ENCODE measurements at regions not wholly inside any gene's neighbourhood (a gene's known extent, or its start where the extent isn't known, plus 50 kb on each side); places are given as distances from the start of the nearest gene placed in this dataset.
A peak's percentile ranks its signal among the peaks of the same experiment; 100 is the strongest.

DNA sequence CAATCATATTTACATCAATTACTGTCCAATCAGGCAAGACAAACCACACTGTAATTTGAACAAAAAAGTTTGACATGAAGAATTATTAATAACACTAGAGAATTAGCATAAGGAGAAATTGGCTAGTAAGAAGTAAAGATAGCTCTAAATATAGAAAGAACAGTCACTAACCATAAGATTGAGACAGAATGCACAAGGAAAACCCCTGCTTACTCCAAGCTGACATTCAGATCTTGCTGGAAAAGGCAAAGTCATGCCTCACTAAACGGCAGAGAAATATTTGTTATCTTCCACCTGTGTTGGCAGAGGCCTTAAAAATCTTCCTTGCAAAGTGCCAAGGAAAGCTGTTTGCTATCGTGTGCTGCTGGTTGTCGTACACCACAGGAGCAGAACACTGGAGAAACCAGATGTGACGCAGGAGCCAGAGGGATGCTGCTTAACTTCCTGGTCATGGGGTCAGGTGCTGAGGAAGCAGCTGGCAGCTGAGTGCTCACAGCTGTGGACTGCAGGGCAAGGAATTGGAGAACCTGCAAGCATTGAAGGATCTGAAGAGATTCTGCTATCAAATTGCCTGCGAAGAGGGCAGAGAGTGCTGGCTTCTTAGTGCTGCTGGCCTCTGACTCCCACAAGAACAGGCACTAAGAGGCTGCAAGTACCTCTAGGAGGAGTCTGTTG is 1323.3 kb downstream of the LRFN5 start:
- POLR2A ChIA-PET: interaction anchor here (1.1 kb wide), 1 partner anchor 17 kb away, joined by 3 read pairs; no protein-coding TSS in a partner anchor
- CTCF ChIA-PET: interaction anchor here (1.0 kb wide), 1 partner anchor 18 kb away, joined by 3 read pairs; no protein-coding TSS in a partner anchor
- DNase-seq: peak; percentile 81 to 98 (median 96)
- Histone ChIP-seq H3K27me3 (replicated peaks in 2 of 5; ENCODE audit: control insufficient read depth in 4 of 5, insufficient read depth in 5 of 5, low read length in 4 of 5) (no peaks in the 10 kb centered on the region), H3K36me3 (ENCODE audit: control insufficient read depth in 4 of 4, insufficient read depth in 4 of 4, low read length in 3 of 4) (no peaks in the 10 kb centered on the region), H3K4me1 (ENCODE audit: control extremely low read depth in 1 of 4, control insufficient read depth in 4 of 4, insufficient read depth in 4 of 4, low read length in 3 of 4) (peaks cover 0 to 14% (median 7%) of the 10 kb centered on the region in 4 experiments), H3K27ac (ENCODE audit: insufficient read depth in 1 of 2, low read depth in 1 of 2, low read length in 2 of 2, poor library complexity in 1 of 2, severe bottlenecking in 2 of 2) (no peak overlapping the region), H3K4me3 (ENCODE audit: control insufficient read depth in 1 of 7, extremely low read depth in 1 of 7, insufficient read depth in 4 of 7, low read depth in 2 of 7, low read length in 6 of 7) (peak overlapping the region in 4 of 7 experiments; percentile 23 to 60 (median 44)), H3K9me3 (ENCODE audit: control extremely low read depth in 1 of 5, control insufficient read depth in 4 of 5, insufficient read depth in 2 of 5, low read depth in 1 of 5, low read length in 4 of 5) (no peaks in the 10 kb centered on the region)
- WGBS (ENCODE audit: insufficient coverage): 6% methylated on average over 5 of the region's 5 CpGs

DNA sequence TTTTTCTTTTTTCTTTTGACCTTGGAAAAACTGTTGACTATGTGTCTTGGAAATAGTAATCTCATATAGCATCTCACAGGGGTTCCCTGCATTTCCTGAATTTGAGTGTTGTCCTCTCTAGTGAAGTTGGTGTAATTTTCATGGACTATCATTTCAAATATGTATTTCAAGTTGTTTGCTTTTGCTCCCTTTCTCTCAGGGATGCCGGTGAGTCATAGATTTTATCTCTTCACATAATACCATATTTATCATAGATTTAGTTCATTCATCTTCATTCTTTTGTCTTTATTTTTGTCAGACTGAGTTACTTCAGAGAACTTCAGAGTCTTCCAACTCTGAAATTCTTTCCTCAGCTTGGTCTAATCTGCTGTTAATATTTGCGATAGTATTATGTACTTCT is 1320.6 kb downstream of the LRFN5 start:
- H3K36me3 ChIP-seq (ENCODE audit: control insufficient read depth in 4 of 4, insufficient read depth in 4 of 4, low read length in 3 of 4): no peaks in the 10 kb centered on the region
- peaks cover 0 to 4% (median 0%) of the 10 kb centered on the region in 5 experiments for H3K9me3 ChIP-seq (ENCODE audit: control extremely low read depth in 1 of 5, control insufficient read depth in 4 of 5, insufficient read depth in 2 of 5, low read depth in 1 of 5, low read length in 4 of 5)
- H3K27ac ChIP-seq (ENCODE audit: insufficient read depth in 1 of 2, low read depth in 1 of 2, low read length in 2 of 2, poor library complexity in 1 of 2, severe bottlenecking in 2 of 2): no peak overlapping the region
- ChIA-PET POLR2A (no interaction called here), CTCF (no interaction called here)
- no CpG with 5 or more reads among the region's 2 CpGs for WGBS (ENCODE audit: insufficient coverage)
- H3K4me3 ChIP-seq (ENCODE audit: control insufficient read depth in 1 of 7, extremely low read depth in 1 of 7, insufficient read depth in 4 of 7, low read depth in 2 of 7, low read length in 6 of 7): no peak overlapping the region
- peaks cover 0 to 14% (median 7%) of the 10 kb centered on the region in 4 experiments for H3K4me1 ChIP-seq (ENCODE audit: control extremely low read depth in 1 of 4, control insufficient read depth in 4 of 4, insufficient read depth in 4 of 4, low read length in 3 of 4)
- DNase-seq: peak in 1 of 3 donors; percentile 8
- no peaks in the 10 kb centered on the region for H3K27me3 ChIP-seq (replicated peaks in 2 of 5; ENCODE audit: control insufficient read depth in 4 of 5, insufficient read depth in 5 of 5, low read length in 4 of 5)

DNA sequence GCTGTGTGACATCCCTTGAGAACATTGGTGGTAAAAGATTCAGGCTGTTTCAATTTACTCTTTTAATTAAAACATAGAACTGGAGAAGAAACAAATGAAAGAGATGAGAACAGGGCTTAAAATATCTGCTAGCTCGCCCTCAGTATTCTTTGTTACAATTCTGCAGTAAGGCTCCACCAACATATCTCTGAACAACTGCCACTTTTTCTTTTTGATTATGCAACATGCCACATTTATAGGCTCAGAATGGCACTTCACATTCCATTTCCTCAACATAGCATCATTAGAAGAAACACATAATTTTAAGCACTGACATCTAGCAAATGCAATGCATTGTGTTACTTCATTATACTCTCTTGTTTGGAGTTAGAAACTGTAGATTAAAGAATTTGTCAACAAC is 1315.2 kb downstream of the LRFN5 start:
- DNase-seq: no peak
- Histone ChIP-seq H3K4me1 (ENCODE audit: control extremely low read depth in 1 of 4, control insufficient read depth in 4 of 4, insufficient read depth in 4 of 4, low read length in 3 of 4) (no peaks in the 10 kb centered on the region), H3K4me3 (ENCODE audit: control insufficient read depth in 1 of 7, extremely low read depth in 1 of 7, insufficient read depth in 4 of 7, low read depth in 2 of 7, low read length in 6 of 7) (no peak overlapping the region), H3K36me3 (ENCODE audit: control insufficient read depth in 4 of 4, insufficient read depth in 4 of 4, low read length in 3 of 4) (no peaks in the 10 kb centered on the region), H3K27ac (ENCODE audit: insufficient read depth in 1 of 2, low read depth in 1 of 2, low read length in 2 of 2, poor library complexity in 1 of 2, severe bottlenecking in 2 of 2) (no peak overlapping the region), H3K27me3 (replicated peaks in 2 of 5; ENCODE audit: control insufficient read depth in 4 of 5, insufficient read depth in 5 of 5, low read length in 4 of 5) (no peaks in the 10 kb centered on the region), H3K9me3 (ENCODE audit: control extremely low read depth in 1 of 5, control insufficient read depth in 4 of 5, insufficient read depth in 2 of 5, low read depth in 1 of 5, low read length in 4 of 5) (peaks cover 0 to 6% (median 2%) of the 10 kb centered on the region in 5 experiments)
- CTCF ChIA-PET: no interaction called here
- 100% methylated on average over 1 of the region's 1 CpG for whole genome bisulfite sequencing (ENCODE audit: insufficient coverage)
- POLR2A ChIA-PET: no interaction called here

DNA sequence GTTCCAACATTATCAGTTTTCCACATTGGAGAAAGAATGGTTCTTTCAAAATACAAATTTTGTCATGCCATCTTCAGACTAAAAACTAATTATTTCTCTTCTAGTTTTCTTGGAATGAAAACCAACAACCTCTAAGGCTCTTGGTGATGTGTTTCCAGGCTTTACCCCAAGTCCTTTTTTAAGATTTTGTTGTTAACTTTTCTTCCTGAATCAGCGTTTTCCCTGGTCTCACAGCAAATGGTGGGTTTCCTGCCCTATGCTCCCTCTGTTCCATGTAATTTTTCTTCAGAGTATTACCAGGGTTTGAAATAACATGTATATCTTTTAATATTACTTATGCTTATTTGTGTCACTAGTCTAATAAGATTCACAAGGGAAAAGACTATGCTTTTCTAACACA is 1311.9 kb downstream of the LRFN5 start:
- no peak overlapping the region for H3K27ac ChIP-seq (ENCODE audit: insufficient read depth in 1 of 2, low read depth in 1 of 2, low read length in 2 of 2, poor library complexity in 1 of 2, severe bottlenecking in 2 of 2)
- DNase-seq: no peak
- H3K27me3 ChIP-seq (replicated peaks in 2 of 5; ENCODE audit: control insufficient read depth in 4 of 5, insufficient read depth in 5 of 5, low read length in 4 of 5): no peaks in the 10 kb centered on the region
- ChIA-PET POLR2A (no interaction called here), CTCF (no interaction called here)
- no peaks in the 10 kb centered on the region for H3K36me3 ChIP-seq (ENCODE audit: control insufficient read depth in 4 of 4, insufficient read depth in 4 of 4, low read length in 3 of 4)
- no peaks in the 10 kb centered on the region for H3K4me1 ChIP-seq (ENCODE audit: control extremely low read depth in 1 of 4, control insufficient read depth in 4 of 4, insufficient read depth in 4 of 4, low read length in 3 of 4)
- H3K4me3 ChIP-seq (ENCODE audit: control insufficient read depth in 1 of 7, extremely low read depth in 1 of 7, insufficient read depth in 4 of 7, low read depth in 2 of 7, low read length in 6 of 7): no peak overlapping the region
- H3K9me3 ChIP-seq (ENCODE audit: control extremely low read depth in 1 of 5, control insufficient read depth in 4 of 5, insufficient read depth in 2 of 5, low read depth in 1 of 5, low read length in 4 of 5): peaks cover 0 to 5% (median 2%) of the 10 kb centered on the region in 5 experiments
- WGBS (ENCODE audit: insufficient coverage): no CpG with 5 or more reads among the region's 1 CpG

DNA sequence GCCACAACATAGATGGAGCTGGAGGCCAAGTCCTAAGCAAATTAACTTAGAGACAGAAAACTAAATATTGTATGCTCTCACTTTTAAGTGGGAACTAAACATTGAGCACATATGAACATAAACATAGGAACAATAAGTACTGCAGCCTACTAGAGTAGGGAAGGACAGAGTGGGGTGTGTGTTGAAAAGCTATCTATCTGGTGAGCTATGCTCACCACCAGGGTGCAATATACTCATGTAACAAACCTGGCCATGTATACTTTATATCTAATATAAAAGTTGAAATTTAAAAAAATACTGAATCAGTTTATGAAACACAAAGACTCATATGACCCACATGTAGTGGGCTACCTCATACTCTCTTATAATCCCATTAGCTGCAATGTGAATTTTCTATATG is 1305.0 kb downstream of the LRFN5 start:
- CTCF ChIA-PET: interaction anchor here (0.5 to 0.8 kb wide), 2 partner anchors 19 to 889 kb away, joined by 3 read pairs; no protein-coding TSS in a partner anchor
- Histone ChIP-seq H3K27ac (ENCODE audit: insufficient read depth in 1 of 2, low read depth in 1 of 2, low read length in 2 of 2, poor library complexity in 1 of 2, severe bottlenecking in 2 of 2) (no peak overlapping the region), H3K9me3 (ENCODE audit: control extremely low read depth in 1 of 5, control insufficient read depth in 4 of 5, insufficient read depth in 2 of 5, low read depth in 1 of 5, low read length in 4 of 5) (no peaks in the 10 kb centered on the region), H3K36me3 (ENCODE audit: control insufficient read depth in 4 of 4, insufficient read depth in 4 of 4, low read length in 3 of 4) (no peaks in the 10 kb centered on the region), H3K4me3 (ENCODE audit: control insufficient read depth in 1 of 7, extremely low read depth in 1 of 7, insufficient read depth in 4 of 7, low read depth in 2 of 7, low read length in 6 of 7) (no peak overlapping the region), H3K4me1 (ENCODE audit: control extremely low read depth in 1 of 4, control insufficient read depth in 4 of 4, insufficient read depth in 4 of 4, low read length in 3 of 4) (no peaks in the 10 kb centered on the region), H3K27me3 (replicated peaks in 2 of 5; ENCODE audit: control insufficient read depth in 4 of 5, insufficient read depth in 5 of 5, low read length in 4 of 5) (no peaks in the 10 kb centered on the region)
- POLR2A ChIA-PET: no interaction called here
- peak; percentile 23 to 31 (median 30) for DNase-seq

DNA sequence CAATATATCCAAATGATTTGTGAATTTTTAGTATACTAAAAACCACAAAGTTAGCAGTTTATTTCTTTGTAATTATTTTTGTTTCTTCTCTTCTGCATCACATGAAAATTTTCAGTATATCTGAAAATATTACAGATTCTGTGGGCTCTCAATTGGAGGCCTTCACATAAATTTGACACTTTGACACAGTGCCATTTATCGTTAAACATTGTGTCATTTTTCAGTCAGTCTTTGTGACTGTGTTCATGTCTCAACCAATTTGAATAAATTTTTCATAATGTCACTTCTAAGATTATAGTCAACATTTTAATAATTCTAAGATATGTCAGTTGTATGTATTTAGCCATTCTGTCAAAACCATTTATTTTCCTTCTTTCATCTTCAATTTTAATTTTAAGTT is 1303.0 kb downstream of the LRFN5 start:
- 100% methylated on average over 1 of the region's 1 CpG for WGBS (ENCODE audit: insufficient coverage)
- Histone ChIP-seq H3K27ac (ENCODE audit: insufficient read depth in 1 of 2, low read depth in 1 of 2, low read length in 2 of 2, poor library complexity in 1 of 2, severe bottlenecking in 2 of 2) (no peak overlapping the region), H3K36me3 (ENCODE audit: control insufficient read depth in 4 of 4, insufficient read depth in 4 of 4, low read length in 3 of 4) (no peaks in the 10 kb centered on the region), H3K9me3 (ENCODE audit: control extremely low read depth in 1 of 5, control insufficient read depth in 4 of 5, insufficient read depth in 2 of 5, low read depth in 1 of 5, low read length in 4 of 5) (no peaks in the 10 kb centered on the region), H3K4me3 (ENCODE audit: control insufficient read depth in 1 of 7, extremely low read depth in 1 of 7, insufficient read depth in 4 of 7, low read depth in 2 of 7, low read length in 6 of 7) (no peak overlapping the region), H3K4me1 (ENCODE audit: control extremely low read depth in 1 of 4, control insufficient read depth in 4 of 4, insufficient read depth in 4 of 4, low read length in 3 of 4) (no peaks in the 10 kb centered on the region), H3K27me3 (replicated peaks in 2 of 5; ENCODE audit: control insufficient read depth in 4 of 5, insufficient read depth in 5 of 5, low read length in 4 of 5) (no peaks in the 10 kb centered on the region)
- ChIA-PET CTCF (no interaction called here), POLR2A (no interaction called here)
- no peak for DNase-seq

DNA sequence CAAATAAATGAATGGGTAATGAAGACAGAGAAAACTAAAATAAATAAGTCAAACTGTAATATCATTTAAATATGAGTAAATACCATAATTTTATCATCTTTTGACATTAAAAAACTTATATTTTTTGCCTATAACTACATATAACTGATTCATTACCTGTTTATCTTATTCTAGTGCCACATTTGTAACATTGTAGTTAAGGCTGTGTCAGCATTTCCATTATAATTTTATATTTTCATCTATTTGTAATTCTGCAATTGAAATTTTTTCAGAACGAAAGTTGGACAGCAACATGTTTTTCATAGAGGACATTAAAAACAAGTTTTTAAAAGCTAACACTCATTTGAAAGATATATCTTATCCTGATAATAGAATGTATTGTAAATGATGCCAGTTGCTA is 1286.5 kb downstream of the LRFN5 start:
- no peaks in the 10 kb centered on the region for H3K4me1 ChIP-seq (ENCODE audit: control extremely low read depth in 1 of 4, control insufficient read depth in 4 of 4, insufficient read depth in 4 of 4, low read length in 3 of 4)
- no CpG with 5 or more reads among the region's 1 CpG for WGBS (ENCODE audit: insufficient coverage)
- ChIA-PET POLR2A (no interaction called here), CTCF (interaction anchor here (0.8 kb wide), 1 partner anchor 23 kb away, joined by 3 read pairs; no protein-coding TSS in a partner anchor)
- no peaks in the 10 kb centered on the region for H3K9me3 ChIP-seq (ENCODE audit: control extremely low read depth in 1 of 5, control insufficient read depth in 4 of 5, insufficient read depth in 2 of 5, low read depth in 1 of 5, low read length in 4 of 5)
- no peak overlapping the region for H3K27ac ChIP-seq (ENCODE audit: insufficient read depth in 1 of 2, low read depth in 1 of 2, low read length in 2 of 2, poor library complexity in 1 of 2, severe bottlenecking in 2 of 2)
- no peaks in the 10 kb centered on the region for H3K36me3 ChIP-seq (ENCODE audit: control insufficient read depth in 4 of 4, insufficient read depth in 4 of 4, low read length in 3 of 4)
- no peak for DNase-seq
- no peak overlapping the region for H3K4me3 ChIP-seq (ENCODE audit: control insufficient read depth in 1 of 7, extremely low read depth in 1 of 7, insufficient read depth in 4 of 7, low read depth in 2 of 7, low read length in 6 of 7)
- H3K27me3 ChIP-seq (replicated peaks in 2 of 5; ENCODE audit: control insufficient read depth in 4 of 5, insufficient read depth in 5 of 5, low read length in 4 of 5): no peaks in the 10 kb centered on the region

Data from common myeloid progenitor, CD34-positive (primary cell).